HL-60 (cell line): ENCODE measurements at regions not wholly inside any gene's neighbourhood (a gene's known extent, or its start where the extent isn't known, plus 50 kb on each side); places are given as distances from the start of the nearest gene placed in this dataset.

Experiments
- POLR2AphosphoS5 ChIP-seq: IDR thresholded peaks from 2 replicates; pipeline ENCODE4 v1.6.1; 2012; ENCODE audit warnings: low read depth
- TF ChIP-seq, protein P1 (sequence below): IDR thresholded peaks from one replicate; pipeline ENCODE4 v1.5.1; 2011; ENCODE audit warnings: low read length, control low read depth, inconsistent platforms; ENCODE audit not compliant: insufficient read depth
- TF ChIP-seq, protein P2 (sequence below): IDR thresholded peaks from 2 replicates; pipeline ENCODE4 v1.6.1; 2012; ENCODE audit warnings: low read depth; ENCODE audit not compliant: insufficient replicate concordance

DNA sequence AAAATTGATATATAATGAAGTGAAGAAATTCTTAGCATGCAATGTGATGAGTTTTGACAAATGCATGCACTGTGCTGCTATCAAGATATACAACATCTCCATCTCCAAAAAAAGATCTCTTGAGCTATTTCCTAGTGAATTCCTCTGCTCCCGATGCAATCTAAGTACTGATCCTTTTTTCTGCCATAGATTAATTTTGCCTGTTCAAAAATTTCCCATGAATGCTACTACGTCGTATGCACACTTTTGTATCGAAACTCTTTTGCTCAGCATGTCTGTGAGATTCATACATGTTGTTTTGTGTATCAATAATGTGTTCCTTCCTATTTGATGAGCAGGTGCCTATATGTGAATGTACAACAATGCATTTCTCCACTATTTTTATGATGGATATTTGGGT lies 647.4 kb downstream of the MTRR start:
- TF ChIP-seq, protein P1, sequence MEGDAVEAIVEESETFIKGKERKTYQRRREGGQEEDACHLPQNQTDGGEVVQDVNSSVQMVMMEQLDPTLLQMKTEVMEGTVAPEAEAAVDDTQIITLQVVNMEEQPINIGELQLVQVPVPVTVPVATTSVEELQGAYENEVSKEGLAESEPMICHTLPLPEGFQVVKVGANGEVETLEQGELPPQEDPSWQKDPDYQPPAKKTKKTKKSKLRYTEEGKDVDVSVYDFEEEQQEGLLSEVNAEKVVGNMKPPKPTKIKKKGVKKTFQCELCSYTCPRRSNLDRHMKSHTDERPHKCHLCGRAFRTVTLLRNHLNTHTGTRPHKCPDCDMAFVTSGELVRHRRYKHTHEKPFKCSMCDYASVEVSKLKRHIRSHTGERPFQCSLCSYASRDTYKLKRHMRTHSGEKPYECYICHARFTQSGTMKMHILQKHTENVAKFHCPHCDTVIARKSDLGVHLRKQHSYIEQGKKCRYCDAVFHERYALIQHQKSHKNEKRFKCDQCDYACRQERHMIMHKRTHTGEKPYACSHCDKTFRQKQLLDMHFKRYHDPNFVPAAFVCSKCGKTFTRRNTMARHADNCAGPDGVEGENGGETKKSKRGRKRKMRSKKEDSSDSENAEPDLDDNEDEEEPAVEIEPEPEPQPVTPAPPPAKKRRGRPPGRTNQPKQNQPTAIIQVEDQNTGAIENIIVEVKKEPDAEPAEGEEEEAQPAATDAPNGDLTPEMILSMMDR = no peak
- no peak for TF ChIP-seq POLR2AphosphoS5
- TF ChIP-seq, protein P2, sequence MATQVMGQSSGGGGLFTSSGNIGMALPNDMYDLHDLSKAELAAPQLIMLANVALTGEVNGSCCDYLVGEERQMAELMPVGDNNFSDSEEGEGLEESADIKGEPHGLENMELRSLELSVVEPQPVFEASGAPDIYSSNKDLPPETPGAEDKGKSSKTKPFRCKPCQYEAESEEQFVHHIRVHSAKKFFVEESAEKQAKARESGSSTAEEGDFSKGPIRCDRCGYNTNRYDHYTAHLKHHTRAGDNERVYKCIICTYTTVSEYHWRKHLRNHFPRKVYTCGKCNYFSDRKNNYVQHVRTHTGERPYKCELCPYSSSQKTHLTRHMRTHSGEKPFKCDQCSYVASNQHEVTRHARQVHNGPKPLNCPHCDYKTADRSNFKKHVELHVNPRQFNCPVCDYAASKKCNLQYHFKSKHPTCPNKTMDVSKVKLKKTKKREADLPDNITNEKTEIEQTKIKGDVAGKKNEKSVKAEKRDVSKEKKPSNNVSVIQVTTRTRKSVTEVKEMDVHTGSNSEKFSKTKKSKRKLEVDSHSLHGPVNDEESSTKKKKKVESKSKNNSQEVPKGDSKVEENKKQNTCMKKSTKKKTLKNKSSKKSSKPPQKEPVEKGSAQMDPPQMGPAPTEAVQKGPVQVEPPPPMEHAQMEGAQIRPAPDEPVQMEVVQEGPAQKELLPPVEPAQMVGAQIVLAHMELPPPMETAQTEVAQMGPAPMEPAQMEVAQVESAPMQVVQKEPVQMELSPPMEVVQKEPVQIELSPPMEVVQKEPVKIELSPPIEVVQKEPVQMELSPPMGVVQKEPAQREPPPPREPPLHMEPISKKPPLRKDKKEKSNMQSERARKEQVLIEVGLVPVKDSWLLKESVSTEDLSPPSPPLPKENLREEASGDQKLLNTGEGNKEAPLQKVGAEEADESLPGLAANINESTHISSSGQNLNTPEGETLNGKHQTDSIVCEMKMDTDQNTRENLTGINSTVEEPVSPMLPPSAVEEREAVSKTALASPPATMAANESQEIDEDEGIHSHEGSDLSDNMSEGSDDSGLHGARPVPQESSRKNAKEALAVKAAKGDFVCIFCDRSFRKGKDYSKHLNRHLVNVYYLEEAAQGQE = no peak
